ENCODE measurements at regions not wholly inside any gene's neighbourhood (a gene's known extent, or its start where the extent isn't known, plus 50 kb on each side); places are given as distances from the start of the nearest gene placed in this dataset.

DNA sequence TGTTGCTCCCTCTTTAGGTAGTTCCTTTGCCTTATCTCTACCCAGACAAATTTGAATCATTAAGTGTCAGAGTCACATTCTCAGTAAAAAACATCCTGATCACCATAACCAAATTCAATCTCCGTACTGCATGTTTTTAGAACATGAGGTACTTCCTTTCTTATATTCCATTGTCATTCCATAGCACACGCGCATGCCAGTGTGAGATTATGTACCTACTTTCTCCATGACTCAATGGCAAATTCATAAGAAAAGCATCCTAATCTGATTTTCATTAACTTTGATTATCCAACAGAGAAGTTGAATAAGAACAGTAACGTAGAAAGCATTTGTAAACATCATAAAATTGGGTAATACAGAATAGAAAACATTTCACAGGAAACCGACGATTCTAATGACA, 1118.6 kb upstream of the CDH9 start:
- DNase-seq (ENCODE audit: low spot score), result no peak
- ChIA-PET CTCF (no interaction called here), POLR2A (ENCODE audit: low non-redundant PET) (no interaction called here)
- no peak overlapping the region for H3K27ac ChIP-seq
- TF ChIP-seq CTCF (conservative IDR thresholded peaks at IDR 0.05; ENCODE audit: low read depth), result no peak

- ChIA-PET CTCF (interaction anchor here (0.6 to 0.7 kb wide), 2 partner anchors 291 to 299 kb away, joined by 4 to 8 read pairs; no protein-coding TSS in a partner anchor), POLR2A (ENCODE audit: low non-redundant PET) (no interaction called here)
- no peak for DNase-seq (ENCODE audit: low spot score)
- TF ChIP-seq CTCF (conservative IDR thresholded peaks at IDR 0.05; ENCODE audit: low read depth), result no peak
- no peak overlapping the region for H3K27ac ChIP-seq
These were observed 1105.1 kb upstream of the CDH9 start for GRCh38 chr5:28143519-28143918.

DNA sequence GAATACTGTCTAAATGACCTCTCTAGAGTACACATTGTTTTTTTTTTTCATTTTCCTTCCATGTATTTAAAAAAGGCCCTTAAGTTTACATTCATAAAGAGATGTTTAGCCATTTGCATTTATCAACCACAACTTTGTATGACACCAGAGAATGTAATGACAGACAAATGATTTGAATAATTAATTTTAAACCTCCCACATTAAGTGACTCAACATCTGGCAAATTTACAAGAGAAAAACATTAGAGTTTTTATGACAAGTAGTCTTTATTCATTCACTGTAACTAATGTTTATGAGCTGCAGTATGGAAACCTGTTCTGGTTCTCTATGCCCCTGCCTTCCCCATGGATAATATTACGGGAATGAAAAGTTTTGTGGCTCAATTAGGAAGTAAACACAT, 1093.8 kb upstream of the CDH9 start:
- H3K27ac ChIP-seq, result no peak overlapping the region
- DNase-seq (ENCODE audit: low spot score), result no peak
- POLR2A ChIA-PET (ENCODE audit: low non-redundant PET), result no interaction called here
- CTCF ChIA-PET, result no interaction called here
- TF ChIP-seq CTCF (conservative IDR thresholded peaks at IDR 0.05; ENCODE audit: low read depth), result no peak

- no peak for TF ChIP-seq CTCF (conservative IDR thresholded peaks at IDR 0.05; ENCODE audit: low read depth)
- CTCF ChIA-PET, result no interaction called here
- H3K27ac ChIP-seq, result no peak overlapping the region
- no peak for DNase-seq (ENCODE audit: low spot score)
- POLR2A ChIA-PET (ENCODE audit: low non-redundant PET), result no interaction called here
These were observed 1079.3 kb upstream of the CDH9 start for GRCh38 chr5:28117691-28118090.

DNA sequence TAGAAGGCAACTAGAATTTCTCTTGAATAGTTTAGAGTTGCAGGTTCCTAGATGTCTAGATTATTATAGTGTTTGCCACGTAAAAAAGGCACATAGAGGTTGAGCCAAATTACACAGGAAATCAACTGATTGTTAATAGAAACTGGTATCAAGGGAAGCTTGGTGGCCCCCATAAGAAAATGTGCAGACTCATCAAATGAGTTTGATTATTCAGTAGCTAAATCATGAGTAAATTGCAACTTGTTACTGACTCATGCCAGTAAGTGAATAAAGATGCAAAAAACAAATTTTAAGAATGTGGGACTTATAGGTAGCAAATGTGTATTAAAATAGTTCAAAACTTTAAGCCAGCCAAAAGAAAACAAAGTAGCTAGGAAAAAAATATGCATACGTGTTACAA, 1078.9 kb upstream of the CDH9 start:
- CTCF ChIA-PET, result no interaction called here

GRCh38 chr5:28110781-28111180, 1072.4 kb upstream of the CDH9 start:
- DNase-seq (ENCODE audit: low spot score), result no peak
- no peak overlapping the region for H3K27ac ChIP-seq
- TF ChIP-seq CTCF (conservative IDR thresholded peaks at IDR 0.05; ENCODE audit: low read depth), result no peak
- POLR2A ChIA-PET (ENCODE audit: low non-redundant PET), result no interaction called here
- CTCF ChIA-PET, result interaction anchor here (0.6 to 0.7 kb wide), 3 partner anchors 188 to 876 kb away, joined by 3 to 4 read pairs (median 4); no protein-coding TSS in a partner anchor

More for the DNA sequence above, 1078.9 kb upstream of the CDH9 start:
- DNase-seq (ENCODE audit: low spot score), result no peak
- POLR2A ChIA-PET (ENCODE audit: low non-redundant PET), result no interaction called here
- no peak overlapping the region for H3K27ac ChIP-seq
- no peak for TF ChIP-seq CTCF (conservative IDR thresholded peaks at IDR 0.05; ENCODE audit: low read depth)

DNA sequence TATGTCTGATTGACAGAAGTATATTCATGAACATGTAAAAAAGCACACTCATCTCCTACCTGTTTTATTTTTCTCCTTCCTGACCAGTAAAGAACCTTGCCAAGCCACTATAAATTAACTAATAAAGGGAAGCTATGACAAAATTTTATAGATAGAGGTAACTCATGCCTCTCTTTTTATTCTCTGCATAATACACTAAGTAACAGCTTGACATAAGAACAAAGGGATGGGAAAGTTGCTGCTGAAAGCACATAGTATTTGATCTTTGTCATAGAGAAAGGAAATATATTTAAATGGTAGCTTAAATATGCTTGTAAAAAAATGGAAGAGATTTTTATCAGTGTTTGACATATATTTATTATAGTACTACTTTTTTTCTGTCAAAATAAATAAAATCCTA, 1065.7 kb upstream of the CDH9 start:
- CTCF ChIA-PET, result no interaction called here

More for the DNA sequence above, 1065.7 kb upstream of the CDH9 start:
- no peak for DNase-seq (ENCODE audit: low spot score)
- POLR2A ChIA-PET (ENCODE audit: low non-redundant PET), result no interaction called here
- no peak for TF ChIP-seq CTCF (conservative IDR thresholded peaks at IDR 0.05; ENCODE audit: low read depth)
- H3K27ac ChIP-seq, result no peak overlapping the region
